CD14-positive monocyte (primary cell): ENCODE measurements at regions not wholly inside any gene's neighbourhood (a gene's known extent, or its start where the extent isn't known, plus 50 kb on each side); places are given as distances from the start of the nearest gene placed in this dataset.

Experiments
- DNase-seq, 3 donors: peaks; one replicate each; pipeline ENCODE4 v3.0.0-alpha.2; 2011 to 2022
- H2AFZ ChIP-seq: 2 replicates; pipeline ENCODE4 v1.6.0; 2012; ENCODE audit warnings: mild to moderate bottlenecking, low read depth, low read length, inconsistent platforms; ENCODE audit not compliant: insufficient read depth, poor library complexity, severe bottlenecking
- H3K27ac ChIP-seq, 2 donors: 1 replicate in 1 of 2; 2 replicates in 1 of 2; pipeline ENCODE4 v1.5.1; 2012 to 2013; ENCODE audit warnings: low read length in 2 of 2, control low read depth in 1 of 2, inconsistent platforms in 1 of 2, low read depth in 1 of 2, mild to moderate bottlenecking in 1 of 2
- H3K27me3 ChIP-seq, 2 donors: one replicate each; pipeline versions ENCODE4 v1.6.0 to v1.6.1; 2011 to 2013; ENCODE audit warnings: low read length in 2 of 2; ENCODE audit not compliant: control insufficient read depth in 2 of 2, insufficient read depth in 2 of 2
- H3K36me3 ChIP-seq, 2 donors: replicated peaks in 1 of 2; 1 replicate in 1 of 2; 2 replicates in 1 of 2; pipeline versions ENCODE4 v1.5.1 to v1.6.1; 2012 to 2013; ENCODE audit warnings: low read length in 2 of 2, control low read depth in 1 of 2, inconsistent platforms in 1 of 2, mild to moderate bottlenecking in 1 of 2; ENCODE audit not compliant: insufficient read depth in 2 of 2, control insufficient read depth in 1 of 2
- H3K4me1 ChIP-seq, 2 donors: 1 replicate in 1 of 2; 2 replicates in 1 of 2; pipeline versions ENCODE4 v1.5.1 to v1.6.1; 2012 to 2013; ENCODE audit warnings: low read length in 2 of 2, control low read depth in 1 of 2, inconsistent platforms in 1 of 2, mild to moderate bottlenecking in 1 of 2, moderate library complexity in 1 of 2; ENCODE audit not compliant: insufficient read depth in 2 of 2, control insufficient read depth in 1 of 2
- H3K4me2 ChIP-seq: replicated peaks from 2 replicates; pipeline ENCODE3; 2012; ENCODE audit warnings: low read length, moderate library complexity, mild to moderate bottlenecking; ENCODE audit not compliant: poor library complexity, severe bottlenecking; ENCODE audit errors: extremely low read depth
- H3K4me3 ChIP-seq, 3 experiments: fragments of 200-600 bp in 1 of 3; sonication (generic) in 1 of 3; replicated peaks in 1 of 3; 1 replicate in 2 of 3; 2 replicates in 1 of 3; pipeline ENCODE4 v1.5.1; 2011 to 2013; ENCODE audit warnings: low read length in 3 of 3, mild to moderate bottlenecking in 3 of 3, control low read depth in 2 of 3, low read depth in 2 of 3, inconsistent platforms in 1 of 3, moderate library complexity in 1 of 3
- H3K79me2 ChIP-seq: 2 replicates; pipeline ENCODE4 v1.6.0; 2012; ENCODE audit warnings: mild to moderate bottlenecking, control low read depth, inconsistent platforms, low read length, moderate library complexity; ENCODE audit not compliant: insufficient read depth
- H3K9ac ChIP-seq: 2 replicates; pipeline ENCODE4 v1.6.0; 2017; ENCODE audit warnings: low read length, mild to moderate bottlenecking; ENCODE audit not compliant: insufficient read depth, poor library complexity, severe bottlenecking
- H3K9me3 ChIP-seq, 2 donors: replicated peaks in 1 of 2; 1 replicate in 1 of 2; 2 replicates in 1 of 2; pipeline versions ENCODE4 v1.5.1 to v1.6.1; 2012 to 2013; ENCODE audit warnings: low read length in 2 of 2, control low read depth in 1 of 2; ENCODE audit not compliant: control insufficient read depth in 1 of 2, insufficient read depth in 1 of 2
- H4K20me1 ChIP-seq: 2 replicates; pipeline ENCODE4 v1.6.0; 2012; ENCODE audit warnings: mild to moderate bottlenecking, low read length, control low read depth, moderate library complexity; ENCODE audit not compliant: insufficient read depth
- H3K27ac Mint-ChIP-seq, 7 donors: one replicate each; pipeline ENCODE4 v1.8.0; 2020; ENCODE audit warnings: mild to moderate bottlenecking in 7 of 7, mixed read lengths in 7 of 7, moderate library complexity in 6 of 7, inconsistent platforms in 2 of 7
- H3K27me3 Mint-ChIP-seq, 3 donors: one replicate each; pipeline ENCODE4 v1.8.0; 2021 to 2022; ENCODE audit warnings: low read depth in 3 of 3, mild to moderate bottlenecking in 3 of 3, mixed read lengths in 3 of 3, moderate library complexity in 3 of 3, inconsistent platforms in 1 of 3
- H3K36me3 Mint-ChIP-seq, 2 donors: one replicate each; pipeline ENCODE4 v1.8.0; 2020; ENCODE audit warnings: mixed read lengths in 2 of 2, inconsistent platforms in 1 of 2, mild to moderate bottlenecking in 1 of 2
- H3K4me1 Mint-ChIP-seq: one replicate; pipeline ENCODE4 v1.8.0; 2020; ENCODE audit warnings: mild to moderate bottlenecking, mixed read lengths
- H3K4me3 Mint-ChIP-seq, 2 donors: one replicate each; pipeline ENCODE4 v1.8.0; 2020; ENCODE audit warnings: mild to moderate bottlenecking in 2 of 2, mixed read lengths in 2 of 2, moderate library complexity in 1 of 2
- H3K9me3 Mint-ChIP-seq, 7 donors: one replicate each; pipeline ENCODE4 v1.8.0; 2020 to 2022; ENCODE audit warnings: mixed read lengths in 7 of 7, mild to moderate bottlenecking in 6 of 7, moderate library complexity in 6 of 7, inconsistent platforms in 2 of 7
- WGBS: methylation state at CpG from one replicate; pipeline ENCODE4 v1.1.5; 2013; ENCODE audit warnings: missing lambda C conversion rate; ENCODE audit not compliant: insufficient coverage; 5-methylcytosine and 5-hydroxymethylcytosine counted together
- intact Hi-C, 2 donors: fragments of 100-400 bp; cut with micrococcal nuclease; formaldehyde crosslinking; loops; one replicate each; pipeline versions ENCODE4 v1.15.0 to v1.15.1; 2023
- TF ChIP-seq, protein P1 (sequence below): fragments of 200-600 bp; IDR thresholded peaks from one replicate; pipeline ENCODE4 v1.8.0; 2022; ENCODE audit warnings: antibody characterized with exemption, mild to moderate bottlenecking

DNA sequence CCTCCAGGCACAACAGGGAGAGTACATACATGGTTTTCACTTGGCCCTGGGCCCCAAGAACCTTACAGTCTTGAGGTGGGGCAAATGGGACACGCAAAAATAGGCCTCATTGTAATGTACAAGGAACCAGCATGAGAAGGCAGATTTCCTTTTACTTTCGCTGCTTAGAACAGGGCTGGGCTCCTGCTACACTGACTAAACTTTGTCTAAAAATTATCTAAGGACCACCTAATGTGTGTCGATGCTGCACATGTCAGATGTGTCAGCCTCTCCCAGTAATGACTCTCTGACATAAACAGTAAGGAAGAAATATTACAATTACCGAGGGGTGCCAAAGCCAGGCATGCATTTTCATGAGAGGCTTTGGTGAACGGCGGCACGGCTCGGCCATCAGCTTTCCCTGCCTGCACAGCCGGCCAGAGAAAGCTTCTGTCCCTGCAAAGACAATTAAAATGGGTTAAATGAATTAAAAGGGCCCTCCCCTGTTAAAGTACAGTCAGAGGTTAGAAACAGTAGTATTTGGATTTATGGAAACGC lies 224.2 kb upstream of the IRX3 start:
- Histone ChIP-seq H3K36me3 (no peaks in the 10 kb centered on the region), H3K79me2 (no peaks in the 10 kb centered on the region), H3K27me3 (no peaks in the 10 kb centered on the region), H3K9ac (no peak overlapping the region), H3K27ac (no peak overlapping the region), H3K4me3 (no peak overlapping the region), H3K4me1 (no peaks in the 10 kb centered on the region), H2AFZ (no peak overlapping the region), H4K20me1 (no peaks in the 10 kb centered on the region), H3K9me3 (no peaks in the 10 kb centered on the region), H3K4me2 (no peak overlapping the region)
- 87% methylated on average over 4 of the region's 10 CpGs for WGBS
- TF ChIP-seq, protein P1, sequence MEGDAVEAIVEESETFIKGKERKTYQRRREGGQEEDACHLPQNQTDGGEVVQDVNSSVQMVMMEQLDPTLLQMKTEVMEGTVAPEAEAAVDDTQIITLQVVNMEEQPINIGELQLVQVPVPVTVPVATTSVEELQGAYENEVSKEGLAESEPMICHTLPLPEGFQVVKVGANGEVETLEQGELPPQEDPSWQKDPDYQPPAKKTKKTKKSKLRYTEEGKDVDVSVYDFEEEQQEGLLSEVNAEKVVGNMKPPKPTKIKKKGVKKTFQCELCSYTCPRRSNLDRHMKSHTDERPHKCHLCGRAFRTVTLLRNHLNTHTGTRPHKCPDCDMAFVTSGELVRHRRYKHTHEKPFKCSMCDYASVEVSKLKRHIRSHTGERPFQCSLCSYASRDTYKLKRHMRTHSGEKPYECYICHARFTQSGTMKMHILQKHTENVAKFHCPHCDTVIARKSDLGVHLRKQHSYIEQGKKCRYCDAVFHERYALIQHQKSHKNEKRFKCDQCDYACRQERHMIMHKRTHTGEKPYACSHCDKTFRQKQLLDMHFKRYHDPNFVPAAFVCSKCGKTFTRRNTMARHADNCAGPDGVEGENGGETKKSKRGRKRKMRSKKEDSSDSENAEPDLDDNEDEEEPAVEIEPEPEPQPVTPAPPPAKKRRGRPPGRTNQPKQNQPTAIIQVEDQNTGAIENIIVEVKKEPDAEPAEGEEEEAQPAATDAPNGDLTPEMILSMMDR, result no peak
- intact Hi-C loops, result no loop called here
- Mint-ChIP-seq H3K27me3 (peaks cover 8 to 20% (median 13%) of the 10 kb centered on the region in 3 donors), H3K4me3 (no peak overlapping the region), H3K36me3 (no peaks in the 10 kb centered on the region), H3K9me3 (peaks cover 0 to 8% (median 0%) of the 10 kb centered on the region in 7 donors), H3K27ac (no peak overlapping the region), H3K4me1 (no peaks in the 10 kb centered on the region)
- no peak for DNase-seq

DNA sequence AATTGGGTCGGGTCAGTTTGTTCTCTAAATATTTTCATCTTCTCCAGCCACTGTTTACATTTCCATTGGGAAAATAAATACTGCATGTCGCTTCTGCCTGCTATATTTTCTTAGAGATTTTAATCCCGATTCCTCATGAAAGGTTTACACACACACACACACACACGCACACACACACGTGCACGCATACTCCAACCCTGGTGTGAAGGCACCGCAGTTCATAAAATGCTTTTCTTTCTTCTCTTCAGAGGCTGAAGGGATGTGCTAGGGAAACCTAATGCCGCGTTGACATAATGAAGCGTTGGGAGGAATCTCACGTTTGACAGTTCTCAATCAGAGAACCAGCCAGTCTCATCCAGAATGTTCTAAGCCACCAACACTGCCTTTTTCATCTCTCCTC lies 222.9 kb upstream of the IRX3 start:
- Histone ChIP-seq H3K9ac (no peak overlapping the region), H3K9me3 (no peaks in the 10 kb centered on the region), H3K4me2 (no peak overlapping the region), H3K27me3 (peaks cover under 1 to 4% of the 10 kb centered on the region in 2 donors), H4K20me1 (no peaks in the 10 kb centered on the region), H3K79me2 (no peaks in the 10 kb centered on the region), H3K36me3 (no peaks in the 10 kb centered on the region), H3K4me1 (no peaks in the 10 kb centered on the region), H2AFZ (no peak overlapping the region), H3K4me3 (no peak overlapping the region), H3K27ac (no peak overlapping the region)
- Mint-ChIP-seq H3K27ac (no peak overlapping the region), H3K36me3 (no peaks in the 10 kb centered on the region), H3K4me3 (no peak overlapping the region), H3K27me3 (peaks cover 17 to 30% (median 20%) of the 10 kb centered on the region in 3 donors), H3K9me3 (peaks cover 0 to 6% (median 0%) of the 10 kb centered on the region in 7 donors), H3K4me1 (no peaks in the 10 kb centered on the region)
- DNase-seq, result no peak
- TF ChIP-seq, protein P1, result no peak
- intact Hi-C loops, result no loop called here
- 86% methylated on average over 6 of the region's 11 CpGs for WGBS
